BE2C (cell line): ENCODE measurements at regions not wholly inside any gene's neighbourhood (a gene's known extent, or its start where the extent isn't known, plus 50 kb on each side); places are given as distances from the start of the nearest gene placed in this dataset.
A peak's percentile ranks its signal among the peaks of the same experiment; 100 is the strongest.
"Not testable (repeated sequence)": the region's sequence is repeated elsewhere in the genome, so short reads cannot be mapped to it uniquely, and the experiment has no call there.

ENCODE experiments used
- DNase-seq: peaks from one replicate; pipeline ENCODE4 v3.0.0-alpha.2; 2020
- H3K27me3 ChIP-seq: fragments of 250-450 bp; sonication (Bioruptor Pico); 2 replicates; pipeline ENCODE4 v1.5.1; 2020; ENCODE audit warnings: mild to moderate bottlenecking
- H3K36me3 ChIP-seq: fragments of 250-450 bp; sonication (Bioruptor Pico); 2 replicates; pipeline ENCODE4 v1.5.1; 2020; ENCODE audit warnings: mild to moderate bottlenecking
- H3K4me1 ChIP-seq: fragments of 250-450 bp; sonication (Bioruptor Pico); 2 replicates; pipeline ENCODE4 v1.5.1; 2020
- H3K4me3 ChIP-seq: 2 replicates; pipeline ENCODE4 v1.5.1; 2011; ENCODE audit warnings: low read depth, low read length
- H3K9me3 ChIP-seq: fragments of 250-450 bp; sonication (Bioruptor Pico); 2 replicates; pipeline ENCODE4 v1.5.1; 2020
- TF ChIP-seq, protein P1 (sequence below): IDR thresholded peaks from 2 replicates; pipeline ENCODE4 v1.5.1; 2012; ENCODE audit warnings: mild to moderate bottlenecking, low read depth, low read length

DNA sequence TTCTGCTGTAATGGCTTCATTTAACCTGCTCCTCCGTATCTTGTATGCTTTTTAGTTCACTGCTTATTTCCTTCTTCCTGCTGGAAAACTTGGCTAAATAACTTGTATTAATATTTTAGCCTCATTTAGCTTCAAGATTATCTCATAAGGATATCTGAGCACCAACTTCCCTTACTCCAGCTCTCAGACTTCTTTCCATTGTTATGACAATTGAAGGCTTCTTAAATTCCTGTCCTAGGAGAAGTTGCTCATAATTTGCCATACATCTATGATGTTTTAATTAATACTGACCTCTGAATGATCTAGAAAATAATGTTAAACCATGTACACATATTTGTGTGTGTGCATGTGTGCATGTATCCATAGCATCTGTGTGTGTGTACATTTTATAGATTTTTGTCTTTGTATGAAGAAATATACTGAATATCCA, 1524.4 kb upstream of the TPTE start:
- no peaks in the 10 kb centered on the region for H3K27me3 ChIP-seq
- H3K36me3 ChIP-seq: no peaks in the 10 kb centered on the region
- no peaks in the 10 kb centered on the region for H3K4me1 ChIP-seq
- no peak overlapping the region for H3K4me3 ChIP-seq
- no peak for DNase-seq
- TF ChIP-seq, protein P1, sequence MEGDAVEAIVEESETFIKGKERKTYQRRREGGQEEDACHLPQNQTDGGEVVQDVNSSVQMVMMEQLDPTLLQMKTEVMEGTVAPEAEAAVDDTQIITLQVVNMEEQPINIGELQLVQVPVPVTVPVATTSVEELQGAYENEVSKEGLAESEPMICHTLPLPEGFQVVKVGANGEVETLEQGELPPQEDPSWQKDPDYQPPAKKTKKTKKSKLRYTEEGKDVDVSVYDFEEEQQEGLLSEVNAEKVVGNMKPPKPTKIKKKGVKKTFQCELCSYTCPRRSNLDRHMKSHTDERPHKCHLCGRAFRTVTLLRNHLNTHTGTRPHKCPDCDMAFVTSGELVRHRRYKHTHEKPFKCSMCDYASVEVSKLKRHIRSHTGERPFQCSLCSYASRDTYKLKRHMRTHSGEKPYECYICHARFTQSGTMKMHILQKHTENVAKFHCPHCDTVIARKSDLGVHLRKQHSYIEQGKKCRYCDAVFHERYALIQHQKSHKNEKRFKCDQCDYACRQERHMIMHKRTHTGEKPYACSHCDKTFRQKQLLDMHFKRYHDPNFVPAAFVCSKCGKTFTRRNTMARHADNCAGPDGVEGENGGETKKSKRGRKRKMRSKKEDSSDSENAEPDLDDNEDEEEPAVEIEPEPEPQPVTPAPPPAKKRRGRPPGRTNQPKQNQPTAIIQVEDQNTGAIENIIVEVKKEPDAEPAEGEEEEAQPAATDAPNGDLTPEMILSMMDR: no peak
- no peaks in the 10 kb centered on the region for H3K9me3 ChIP-seq

DNA sequence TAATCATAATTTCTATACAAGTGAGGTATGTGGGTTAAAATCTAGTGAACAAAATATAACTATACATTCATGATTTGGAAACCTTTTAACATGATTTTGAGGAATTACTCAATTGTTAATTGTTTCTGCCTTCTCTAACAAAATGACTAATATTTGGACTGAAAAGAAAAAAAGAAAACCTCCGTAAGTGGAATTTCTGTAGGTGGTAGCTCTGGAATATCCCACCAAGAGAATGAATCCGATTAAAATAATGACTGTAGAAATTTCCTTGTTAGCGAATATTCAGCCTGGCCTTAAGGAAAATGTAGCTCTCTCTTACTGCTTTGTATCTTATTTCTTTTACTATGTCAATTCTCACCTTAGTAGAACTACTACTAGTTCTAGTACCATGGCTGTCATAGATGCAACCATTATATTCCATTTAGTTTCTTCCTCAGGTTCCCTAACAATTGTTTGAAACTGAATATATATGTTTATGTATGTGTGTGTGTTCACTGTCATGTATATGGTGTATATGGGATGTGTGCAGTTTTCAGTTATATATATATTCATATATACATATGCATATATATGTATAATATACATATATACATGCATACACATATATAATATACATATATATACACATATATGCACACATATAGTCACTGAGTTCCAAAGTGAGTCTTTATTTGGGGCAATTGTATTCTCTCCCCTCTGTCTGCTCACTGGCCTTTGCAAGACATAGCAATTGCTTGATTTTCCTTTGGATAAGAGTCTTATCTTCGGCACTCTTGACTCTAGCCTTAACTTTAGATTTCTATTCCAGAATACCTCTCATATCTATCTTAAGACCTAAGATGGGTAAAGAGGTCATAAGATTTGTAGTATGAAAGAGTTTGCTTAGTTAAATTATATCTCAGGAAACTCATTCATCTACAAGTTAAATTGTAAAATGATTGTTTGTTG, 1523.7 kb upstream of the TPTE start:
- H3K4me1 ChIP-seq, H3K27me3 ChIP-seq, H3K4me3 ChIP-seq, H3K36me3 ChIP-seq, H3K9me3 ChIP-seq, DNase-seq: not testable (repeated sequence)

DNA sequence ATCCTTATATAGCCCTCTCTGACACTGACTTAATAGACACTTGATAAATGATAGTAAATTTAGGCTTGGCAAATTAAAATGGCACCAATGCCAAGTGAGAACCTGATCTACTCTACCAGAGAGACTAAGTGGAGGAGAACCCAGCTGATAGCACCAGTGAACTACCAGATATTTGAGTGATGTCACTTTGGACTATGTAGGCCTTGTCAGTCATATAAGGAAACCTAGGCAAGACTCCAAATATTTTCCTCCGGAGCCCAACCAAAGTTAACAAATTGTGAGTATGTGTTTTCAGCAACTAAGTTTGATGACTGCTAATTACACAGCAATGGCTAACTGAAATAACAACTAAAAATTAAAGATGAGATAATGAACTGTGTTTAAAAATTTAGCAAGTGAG, 1522.9 kb upstream of the TPTE start:
- not testable (repeated sequence) for H3K9me3 ChIP-seq, H3K27me3 ChIP-seq, H3K4me1 ChIP-seq, H3K36me3 ChIP-seq, DNase-seq, H3K4me3 ChIP-seq

DNA sequence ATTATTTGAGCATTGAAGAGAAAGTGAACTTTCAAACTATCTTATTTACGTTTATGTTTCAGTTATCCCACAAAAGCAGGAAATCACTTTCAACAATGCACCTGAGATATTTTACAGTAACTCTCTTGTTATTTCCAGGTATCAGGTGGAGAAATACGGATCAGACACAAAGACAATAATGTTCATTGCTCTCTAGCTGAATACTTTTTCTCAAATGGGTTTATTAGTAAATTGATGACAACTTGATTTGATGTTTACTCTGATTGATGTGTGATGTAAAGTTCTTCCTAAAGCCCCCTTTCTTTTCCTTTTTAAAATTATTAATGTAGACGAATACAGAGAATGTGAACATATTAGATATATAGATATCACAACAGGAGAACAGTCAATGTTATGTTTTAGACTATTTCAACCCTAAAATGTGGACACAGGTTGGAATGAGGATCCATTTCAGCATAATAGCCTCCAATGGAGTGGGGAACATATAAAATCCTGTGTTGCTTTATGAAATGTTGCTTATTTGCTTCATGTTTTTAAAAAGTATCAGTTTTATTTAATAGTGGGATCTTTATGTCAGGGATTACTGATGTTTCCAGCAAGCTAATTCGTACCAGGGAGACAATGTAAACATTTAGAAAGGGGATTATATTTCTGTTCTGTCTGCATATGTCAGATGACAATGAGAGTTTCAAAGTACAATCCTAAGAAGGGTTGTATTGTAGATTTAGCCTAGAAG, 1522.3 kb upstream of the TPTE start:
- Histone ChIP-seq H3K27me3 (no peaks in the 10 kb centered on the region; the same call in 1 of the 2 replicates), H3K9me3 (no peaks in the 10 kb centered on the region), H3K4me1 (no peaks in the 10 kb centered on the region), H3K36me3 (no peaks in the 10 kb centered on the region), H3K4me3 (no peak overlapping the region)
- TF ChIP-seq, protein P1: no peak
- DNase-seq: no peak

DNA sequence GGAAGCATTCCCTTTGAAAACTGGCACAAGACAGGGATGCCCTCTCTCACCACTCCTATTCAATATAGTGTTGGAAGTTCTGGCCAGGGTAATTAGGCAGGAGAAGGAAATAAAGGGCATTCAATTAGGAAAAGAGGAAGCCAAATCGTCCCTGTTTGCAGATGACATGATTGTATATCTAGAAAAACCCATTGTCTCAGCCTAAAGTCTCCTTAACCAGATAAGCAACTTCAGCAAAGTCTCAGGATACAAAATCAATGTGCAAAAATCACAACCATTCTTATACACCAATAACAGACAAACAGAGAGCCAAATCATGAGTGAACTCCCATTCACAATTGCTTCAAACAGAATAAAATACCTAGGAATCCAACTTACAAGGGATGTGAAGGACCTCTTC, 1521.3 kb upstream of the TPTE start:
- H3K4me3 ChIP-seq, H3K9me3 ChIP-seq, H3K27me3 ChIP-seq, H3K4me1 ChIP-seq, DNase-seq, H3K36me3 ChIP-seq: not testable (repeated sequence)

DNA sequence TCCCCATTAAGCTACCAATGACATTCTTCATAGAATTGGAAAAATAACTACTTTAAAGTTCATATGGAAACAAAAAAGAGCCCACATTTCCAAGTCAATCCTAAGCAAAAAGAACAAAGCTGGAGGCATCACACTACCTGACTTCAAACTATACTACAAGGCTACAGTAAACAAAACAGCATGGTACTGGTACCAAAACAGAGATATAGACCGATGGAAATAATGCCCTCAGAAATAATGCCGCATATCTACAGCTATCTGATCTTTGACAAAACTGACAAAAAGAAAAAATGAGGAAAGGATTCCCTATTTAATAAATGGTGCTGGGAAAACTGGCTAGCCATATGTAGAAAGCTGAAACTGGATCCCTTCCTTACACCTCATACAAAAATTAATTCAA, 1520.7 kb upstream of the TPTE start:
- not testable (repeated sequence) for DNase-seq, H3K27me3 ChIP-seq, H3K4me1 ChIP-seq, H3K4me3 ChIP-seq, H3K36me3 ChIP-seq, H3K9me3 ChIP-seq

DNA sequence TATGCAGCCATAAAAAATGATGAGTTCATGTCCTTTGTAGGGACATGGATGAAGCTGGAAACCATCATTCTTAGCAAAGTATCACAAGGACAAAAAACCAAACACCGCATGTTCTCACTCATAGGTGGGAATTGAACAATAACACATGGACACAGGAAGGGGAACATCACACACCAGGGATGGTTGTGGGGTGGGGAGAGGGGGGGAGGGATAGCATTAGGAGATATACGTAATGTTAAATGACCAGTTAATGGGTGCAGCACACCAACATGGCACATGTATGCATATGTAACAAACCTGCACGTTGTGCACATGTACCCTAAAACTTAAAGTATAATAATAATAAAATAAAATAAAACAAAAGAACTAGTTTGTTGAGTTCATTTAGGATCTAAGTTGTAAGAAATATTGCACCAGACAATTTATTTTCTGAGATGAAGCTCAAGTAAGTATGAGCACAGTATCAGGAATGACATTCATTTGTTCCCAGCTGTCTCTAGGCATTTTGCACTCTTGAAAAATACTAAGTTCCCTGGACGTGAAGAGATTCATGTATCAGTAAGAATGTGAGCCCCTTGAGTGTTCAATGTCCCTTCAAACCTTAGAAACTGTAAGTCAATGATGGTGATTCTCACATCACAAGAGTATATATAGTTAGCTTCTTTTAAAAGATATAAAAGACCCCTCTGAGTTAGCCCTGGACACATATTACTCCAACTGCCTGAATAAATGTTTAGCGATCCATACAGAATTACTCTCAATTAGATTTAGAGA, 1519.3 kb upstream of the TPTE start:
- H3K27me3 ChIP-seq, H3K4me1 ChIP-seq, H3K9me3 ChIP-seq, H3K36me3 ChIP-seq, H3K4me3 ChIP-seq: not testable (repeated sequence)
- peak; percentile 69 for DNase-seq

DNA sequence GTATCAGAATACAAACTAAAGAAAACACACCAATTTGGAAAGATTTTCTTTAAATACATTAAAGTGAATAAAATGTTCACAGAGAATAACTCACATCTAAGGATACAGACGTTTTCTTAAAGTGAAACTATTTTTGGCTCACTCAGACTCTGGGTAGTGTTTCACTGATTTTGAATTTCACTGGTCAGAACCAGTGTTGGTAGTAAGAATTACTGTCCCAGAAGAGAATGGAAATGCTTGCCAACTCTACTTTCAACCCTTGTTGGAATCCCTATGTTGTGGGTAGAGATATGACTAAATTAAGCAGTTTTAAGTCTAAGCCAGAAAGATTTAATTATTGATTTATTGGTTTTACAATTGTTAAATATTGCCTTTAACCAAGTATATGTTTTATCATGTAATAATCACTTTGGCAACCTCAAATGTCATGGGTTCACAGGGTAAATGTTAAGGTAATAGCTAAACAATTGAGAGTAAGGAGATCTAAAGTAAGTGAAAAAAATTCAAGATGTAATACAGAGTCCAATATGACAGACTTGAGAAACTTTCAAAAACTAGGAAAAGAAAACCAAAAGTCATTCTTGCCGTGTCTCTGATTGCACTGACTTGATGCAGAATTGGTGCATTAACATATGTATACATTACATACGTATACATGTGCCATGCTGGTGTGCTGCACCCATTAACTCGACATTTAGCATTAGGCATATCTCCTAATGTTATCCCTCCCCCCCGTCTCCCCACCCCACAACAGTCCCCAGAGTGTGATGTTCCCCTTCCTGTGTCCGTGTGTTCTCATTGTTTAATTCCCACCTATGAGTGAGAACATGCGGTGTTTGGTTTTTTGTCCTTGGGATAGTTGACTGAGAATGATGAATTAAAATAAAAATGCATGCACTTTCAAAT, 1517.2 kb upstream of the TPTE start:
- H3K36me3 ChIP-seq, H3K27me3 ChIP-seq, H3K9me3 ChIP-seq, H3K4me3 ChIP-seq, H3K4me1 ChIP-seq, DNase-seq: not testable (repeated sequence)

DNA sequence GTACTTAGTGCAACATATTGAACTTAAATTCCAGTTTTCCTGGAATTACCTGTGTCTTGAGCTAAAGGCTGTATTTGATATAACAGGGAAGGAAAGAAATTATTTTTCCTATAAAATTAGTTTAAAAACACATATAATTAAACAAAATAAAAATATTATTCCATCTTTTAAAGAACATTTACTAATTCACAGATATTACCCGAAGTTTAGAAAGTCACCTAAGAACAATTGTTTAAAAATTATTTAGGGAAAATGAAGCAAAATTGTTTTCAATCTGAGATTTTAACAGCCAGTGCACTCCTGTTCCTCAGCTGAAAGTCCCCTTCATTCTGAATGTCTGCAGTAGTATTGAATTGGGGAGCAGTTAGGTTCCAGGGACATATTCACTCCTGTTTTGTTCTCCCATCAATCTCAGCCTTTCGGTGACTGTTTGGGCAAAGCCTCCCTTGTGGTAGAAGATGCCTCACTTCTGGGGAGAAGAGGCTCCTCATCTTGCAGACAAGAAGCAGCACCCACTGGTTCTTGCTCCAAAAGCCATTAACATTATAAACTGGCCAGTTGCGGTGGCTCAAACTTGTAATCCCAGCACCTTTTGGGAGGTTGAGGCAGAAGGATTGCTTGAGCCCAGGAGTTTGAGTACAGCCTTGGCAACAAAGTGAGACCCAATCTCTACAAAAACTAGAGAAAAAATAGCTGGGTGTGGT, 1516.4 kb upstream of the TPTE start:
- not testable (repeated sequence) for H3K4me1 ChIP-seq, H3K4me3 ChIP-seq, DNase-seq

DNA sequence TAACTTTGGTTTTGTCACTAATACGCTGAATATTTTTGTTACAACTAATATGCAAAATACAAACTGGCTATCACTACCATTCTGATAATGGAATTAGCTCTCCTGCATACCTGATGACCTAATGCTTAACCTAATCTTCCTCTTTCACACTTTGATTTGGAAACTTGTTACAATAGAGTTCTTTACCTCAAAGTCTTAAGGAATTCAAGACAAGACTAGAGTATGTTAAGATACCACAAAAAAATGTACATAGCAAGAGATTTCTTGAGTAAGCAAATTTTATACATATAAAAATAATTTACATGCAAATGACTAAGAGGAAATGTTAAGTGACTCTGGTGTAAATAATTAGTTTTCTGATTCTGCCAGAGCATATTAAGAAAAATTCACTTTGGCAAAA, 1515.7 kb upstream of the TPTE start:
- H3K9me3 ChIP-seq, H3K27me3 ChIP-seq, H3K4me1 ChIP-seq, H3K4me3 ChIP-seq, H3K36me3 ChIP-seq, DNase-seq: not testable (repeated sequence)

More for the DNA sequence above, 1516.4 kb upstream of the TPTE start:
- not testable (repeated sequence) for H3K36me3 ChIP-seq, H3K9me3 ChIP-seq, H3K27me3 ChIP-seq

DNA sequence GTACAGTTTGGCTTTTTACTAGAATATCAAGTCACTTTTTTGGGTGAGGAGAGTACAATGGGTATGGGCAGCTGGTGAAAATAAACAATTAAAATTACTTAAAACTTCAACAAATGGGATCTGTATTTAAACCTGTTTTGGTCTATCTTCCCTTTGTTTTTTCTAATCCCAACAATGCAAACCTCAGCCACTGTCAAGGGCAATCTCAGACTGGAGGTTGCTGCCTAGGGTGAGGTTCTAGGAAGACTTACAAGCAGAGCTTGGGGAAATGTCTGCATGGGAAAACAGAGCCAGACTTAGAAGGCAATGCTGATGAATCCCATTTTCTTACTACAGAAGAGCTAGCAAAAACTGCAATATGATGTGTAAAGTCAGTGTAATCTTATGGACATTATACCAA, 1515.3 kb upstream of the TPTE start:
- H3K4me3 ChIP-seq, H3K4me1 ChIP-seq, H3K9me3 ChIP-seq, H3K27me3 ChIP-seq, DNase-seq, H3K36me3 ChIP-seq: not testable (repeated sequence)
